Skeletal muscle cell (primary cell): ENCODE measurements at regions not wholly inside any gene's neighbourhood (a gene's known extent, or its start where the extent isn't known, plus 50 kb on each side); places are given as distances from the start of the nearest gene placed in this dataset.

Experiments
- DNase-seq: peaks from one replicate; pipeline ENCODE4 v3.0.0-alpha.2; 2010; ENCODE audit warnings: low read depth
- H3K4me3 ChIP-seq: 2 replicates; pipeline ENCODE4 v1.5.1; 2011; ENCODE audit warnings: low read depth, mild to moderate bottlenecking, control low read depth, low read length, moderate library complexity

GRCh38 chr10:78470267-78471103 lies 436.8 kb downstream of the RPS24 start:
- no peak for DNase-seq
- H3K4me3 ChIP-seq: no peak overlapping the region

- no peak for DNase-seq
- H3K4me3 ChIP-seq: no peak overlapping the region
These were observed 437.7 kb downstream of the RPS24 start for GRCh38 chr10:78471326-78471722.

GRCh38 chr10:78471723-78472550 lies 438.3 kb downstream of the RPS24 start:
- no peak overlapping the region for H3K4me3 ChIP-seq
- no peak for DNase-seq

- H3K4me3 ChIP-seq: no peak overlapping the region
- DNase-seq: no peak
These were observed 438.9 kb downstream of the RPS24 start for GRCh38 chr10:78472551-78472890.

GRCh38 chr10:78473006-78473405 lies 439.3 kb downstream of the RPS24 start:
- no peak for DNase-seq
- no peak overlapping the region for H3K4me3 ChIP-seq

- no peak for DNase-seq
- H3K4me3 ChIP-seq: no peak overlapping the region
These were observed 441.1 kb downstream of the RPS24 start for GRCh38 chr10:78474743-78475142.

- DNase-seq: no peak
These were observed 441.8 kb downstream of the RPS24 start for GRCh38 chr10:78475437-78475836.

GRCh38 chr10:78476156-78476555 lies 442.5 kb downstream of the RPS24 start:
- DNase-seq: no peak

More at GRCh38 chr10:78475437-78475836, 441.8 kb downstream of the RPS24 start:
- no peak overlapping the region for H3K4me3 ChIP-seq

GRCh38 chr10:78476844-78477243 lies 443.2 kb downstream of the RPS24 start:
- no peak for DNase-seq

More at GRCh38 chr10:78476156-78476555, 442.5 kb downstream of the RPS24 start:
- no peak overlapping the region for H3K4me3 ChIP-seq

GRCh38 chr10:78478919-78479318 lies 445.3 kb downstream of the RPS24 start:
- no peak for DNase-seq
- no peak overlapping the region for H3K4me3 ChIP-seq

More at GRCh38 chr10:78476844-78477243, 443.2 kb downstream of the RPS24 start:
- no peak overlapping the region for H3K4me3 ChIP-seq

GRCh38 chr10:78479467-78479866 lies 445.8 kb downstream of the RPS24 start:
- DNase-seq: no peak
- no peak overlapping the region for H3K4me3 ChIP-seq

GRCh38 chr10:78481842-78482241 lies 448.2 kb downstream of the RPS24 start:
- DNase-seq: no peak
- H3K4me3 ChIP-seq: no peak overlapping the region

GRCh38 chr10:78483641-78484040 lies 450.0 kb downstream of the RPS24 start:
- no peak for DNase-seq
- no peak overlapping the region for H3K4me3 ChIP-seq

GRCh38 chr10:78489034-78489433 lies 455.4 kb downstream of the RPS24 start:
- no peak overlapping the region for H3K4me3 ChIP-seq
- no peak for DNase-seq

- H3K4me3 ChIP-seq: no peak overlapping the region
- no peak for DNase-seq
These were observed 458.1 kb downstream of the RPS24 start for GRCh38 chr10:78491812-78492211.

GRCh38 chr10:78492424-78492823 lies 458.8 kb downstream of the RPS24 start:
- no peak overlapping the region for H3K4me3 ChIP-seq
- DNase-seq: no peak

GRCh38 chr10:78494179-78494578 lies 460.5 kb downstream of the RPS24 start:
- DNase-seq: no peak
- H3K4me3 ChIP-seq: no peak overlapping the region

- DNase-seq: no peak
These were observed 468.7 kb downstream of the RPS24 start for GRCh38 chr10:78502210-78502936.

GRCh38 chr10:78504181-78504580 lies 470.5 kb downstream of the RPS24 start:
- no peak overlapping the region for H3K4me3 ChIP-seq
- no peak for DNase-seq

More at GRCh38 chr10:78502210-78502936, 468.7 kb downstream of the RPS24 start:
- H3K4me3 ChIP-seq: no peak overlapping the region

GRCh38 chr10:78505657-78506056 lies 472.0 kb downstream of the RPS24 start:
- no peak overlapping the region for H3K4me3 ChIP-seq
- no peak for DNase-seq
